ENCODE measurements at regions not wholly inside any gene's neighbourhood (a gene's known extent, or its start where the extent isn't known, plus 50 kb on each side); places are given as distances from the start of the nearest gene placed in this dataset.
"Not testable (repeated sequence)": the region's sequence is repeated elsewhere in the genome, so short reads cannot be mapped to it uniquely, and the experiment has no call there.

GRCh38 chr2:236376566-236377244 is 112.5 kb upstream of the ASB18 start:
- no peak for DNase-seq

GRCh38 chr2:236380051-236380612 is 115.9 kb upstream of the ASB18 start:
- DNase-seq, result no peak

GRCh38 chr2:236381253-236381652 is 117.0 kb upstream of the ASB18 start:
- not testable (repeated sequence) for DNase-seq

- DNase-seq, result not testable (repeated sequence)
Observed at GRCh38 chr2:236389284-236390216, 125.3 kb upstream of the ASB18 start.

- DNase-seq, result no peak
Observed at GRCh38 chr2:236393101-236393500, 128.9 kb upstream of the ASB18 start.

GRCh38 chr2:236393581-236393980 is 129.4 kb upstream of the ASB18 start:
- DNase-seq, result no peak

GRCh38 chr2:236394571-236394970 is 130.4 kb upstream of the ASB18 start:
- DNase-seq, result no peak

- DNase-seq, result no peak
Observed at GRCh38 chr2:236395067-236395466, 130.9 kb upstream of the ASB18 start.

- no peak for DNase-seq
Observed at GRCh38 chr2:236396818-236397350, 132.7 kb upstream of the ASB18 start.

GRCh38 chr2:236397681-236398080 is 133.5 kb upstream of the ASB18 start:
- DNase-seq, result no peak

GRCh38 chr2:236399409-236399808 is 135.2 kb upstream of the ASB18 start:
- DNase-seq, result no peak

- DNase-seq, result no peak
Observed at GRCh38 chr2:236400046-236400574, 135.9 kb upstream of the ASB18 start.

- no peak for DNase-seq
Observed at GRCh38 chr2:236400594-236401360, 136.6 kb upstream of the ASB18 start.

GRCh38 chr2:236402033-236402790 is 138.0 kb upstream of the ASB18 start:
- DNase-seq, result no peak

- DNase-seq, result no peak
Observed at GRCh38 chr2:236403125-236403524, 138.9 kb upstream of the ASB18 start.

- DNase-seq, result no peak
Observed at GRCh38 chr2:236403811-236404210, 139.6 kb upstream of the ASB18 start.

- no peak for DNase-seq
Observed at GRCh38 chr2:236404346-236404745, 140.1 kb upstream of the ASB18 start.

- DNase-seq, result no peak
Observed at GRCh38 chr2:236405357-236405756, 141.2 kb upstream of the ASB18 start.

GRCh38 chr2:236408090-236408489 is 143.9 kb upstream of the ASB18 start:
- DNase-seq, result no peak

GRCh38 chr2:236408786-236409185 is 144.6 kb upstream of the ASB18 start:
- no peak for DNase-seq

GRCh38 chr2:236415684-236416444 is 151.7 kb upstream of the ASB18 start:
- DNase-seq, result no peak

Data from CD4-positive, alpha-beta T cell treated with Interleukin-10 for 1 hour (primary cell).